NB4 (cell line): ENCODE measurements at regions not wholly inside any gene's neighbourhood (a gene's known extent, or its start where the extent isn't known, plus 50 kb on each side); places are given as distances from the start of the nearest gene placed in this dataset.

ENCODE experiments used
- DNase-seq: peaks from one replicate; pipeline ENCODE4 v3.0.0; 2010; ENCODE audit warnings: low read depth
- H3K4me3 ChIP-seq: one replicate; pipeline ENCODE4 v1.5.1; 2011; ENCODE audit warnings: mild to moderate bottlenecking, low read depth, low read length, moderate library complexity
- CTCF ChIP-seq: IDR thresholded peaks from one replicate; pipeline ENCODE4 v1.5.1; 2012; ENCODE audit warnings: low read depth, low read length
- MAX ChIP-seq: IDR thresholded peaks from 2 replicates; pipeline ENCODE4 v1.6.1; 2011; ENCODE audit warnings: low read depth, low read length
- MYC ChIP-seq: IDR thresholded peaks from 2 replicates; pipeline ENCODE4 v1.6.1; 2011; ENCODE audit warnings: low read depth, low read length
- POLR2A ChIP-seq: IDR thresholded peaks from 2 replicates; pipeline ENCODE4 v1.6.1; 2011; ENCODE audit warnings: mild to moderate bottlenecking; ENCODE audit not compliant: insufficient read length; ENCODE audit errors: extremely low read depth

GRCh38 chr5:173513521-173513991 lies 102.9 kb downstream of the BOD1 start:
- H3K4me3 ChIP-seq = no peak overlapping the region
- DNase-seq = no peak
- TF ChIP-seq MYC (no peak), POLR2A (no peak), CTCF (no peak), MAX (no peak)

GRCh38 chr5:173512637-173513435 lies 103.6 kb downstream of the BOD1 start:
- H3K4me3 ChIP-seq = no peak overlapping the region
- TF ChIP-seq MAX (no peak), MYC (no peak), POLR2A (no peak), CTCF (no peak)
- DNase-seq = no peak

- TF ChIP-seq POLR2A = no peak
- TF ChIP-seq MAX = no peak
- no peak for TF ChIP-seq CTCF
- no peak for TF ChIP-seq MYC
- DNase-seq = no peak
- no peak overlapping the region for H3K4me3 ChIP-seq
Observed at GRCh38 chr5:173509060-173509459, 107.4 kb downstream of the BOD1 start.

DNA sequence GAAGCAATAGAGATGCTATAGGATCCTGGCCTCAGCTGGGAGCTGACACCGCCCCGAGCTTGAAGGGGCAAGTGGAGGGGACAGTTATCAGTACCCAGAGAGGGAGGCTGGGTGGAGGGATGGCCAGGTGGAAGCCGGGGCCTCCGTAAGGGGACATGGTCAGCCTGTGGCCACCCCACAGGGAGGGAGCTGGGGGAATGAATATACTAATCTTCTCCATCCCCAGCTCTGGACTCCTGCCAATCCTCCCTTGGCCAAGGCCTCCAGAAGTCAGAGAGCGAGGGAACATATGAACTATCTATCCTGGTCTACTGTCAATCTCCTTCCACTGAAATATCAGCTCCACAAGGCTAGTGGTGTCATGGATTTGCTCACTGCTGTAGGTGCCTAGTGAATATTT lies 109.3 kb downstream of the BOD1 start:
- no peak overlapping the region for H3K4me3 ChIP-seq
- TF ChIP-seq POLR2A (no peak), MAX (no peak), CTCF (no peak), MYC (no peak)
- DNase-seq = no peak

- DNase-seq = no peak
- no peak overlapping the region for H3K4me3 ChIP-seq
- no peak for TF ChIP-seq CTCF
- TF ChIP-seq MYC = no peak
Observed at GRCh38 chr5:173505634-173506033, 110.8 kb downstream of the BOD1 start.

- no peak overlapping the region for H3K4me3 ChIP-seq
- DNase-seq = no peak
- TF ChIP-seq MAX = no peak
- TF ChIP-seq POLR2A = no peak
- TF ChIP-seq MYC = no peak
- TF ChIP-seq CTCF = no peak
Observed at GRCh38 chr5:173501922-173502321, 114.5 kb downstream of the BOD1 start.
